ENCODE measurements at regions not wholly inside any gene's neighbourhood (a gene's known extent, or its start where the extent isn't known, plus 50 kb on each side); places are given as distances from the start of the nearest gene placed in this dataset.

GRCh38 chr12:32047357-32048212 is 59.1 kb upstream of the BICD1 start:
- no peak for DNase-seq

- DNase-seq = no peak
These were observed 57.9 kb upstream of the BICD1 start for GRCh38 chr12:32048791-32049190.

- DNase-seq = no peak
These were observed 56.7 kb upstream of the BICD1 start for GRCh38 chr12:32049956-32050355.

- peak; percentile 41 to 83 for DNase-seq
These were observed 55.0 kb upstream of the BICD1 start for GRCh38 chr12:32051511-32052211.

- no peak for DNase-seq
These were observed 54.4 kb upstream of the BICD1 start for GRCh38 chr12:32052212-32052713.

- no peak for DNase-seq
These were observed 52.6 kb upstream of the BICD1 start for GRCh38 chr12:32053881-32054624.

Data from inflammatory macrophage (primary cell).